HG03045 (cell line): ENCODE measurements at regions not wholly inside any gene's neighbourhood (a gene's known extent, or its start where the extent isn't known, plus 50 kb on each side); places are given as distances from the start of the nearest gene placed in this dataset.
"Not testable (repeated sequence)": the region's sequence is repeated elsewhere in the genome, so short reads cannot be mapped to it uniquely, and the experiment has no call there.

Source experiments
- ATAC-seq: cut with Tn5 transposase; IDR thresholded peaks from one replicate; pipeline ENCODE4 v1.9.1; 2021; ENCODE audit warnings: mild to moderate bottlenecking, moderate library complexity; ENCODE audit not compliant: unreplicated experiment

DNA sequence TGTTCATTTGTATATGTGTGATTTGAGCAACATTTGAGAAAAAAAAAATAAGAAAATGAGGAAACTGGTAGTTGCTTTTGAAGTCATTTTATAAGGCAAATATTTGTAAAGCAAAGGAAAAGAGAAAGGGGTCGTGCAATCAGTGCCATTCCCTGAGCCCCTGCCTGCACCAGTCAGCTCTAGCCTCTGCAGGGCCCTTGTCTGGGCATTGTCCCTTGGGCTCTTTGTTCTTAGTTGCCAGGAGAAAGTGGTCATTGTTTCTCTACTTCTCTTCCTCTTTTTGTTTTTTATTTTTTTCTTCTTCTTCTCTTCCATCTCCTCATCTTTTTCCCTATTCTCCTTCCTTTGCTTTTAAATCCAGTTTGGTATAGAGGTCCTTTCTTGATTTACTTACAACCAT lies 175.3 kb upstream of the CREB1 start:
- no peak for ATAC-seq

GRCh38 chr2:207356567-207356966 lies 173.2 kb upstream of the CREB1 start:
- ATAC-seq, result no peak

DNA sequence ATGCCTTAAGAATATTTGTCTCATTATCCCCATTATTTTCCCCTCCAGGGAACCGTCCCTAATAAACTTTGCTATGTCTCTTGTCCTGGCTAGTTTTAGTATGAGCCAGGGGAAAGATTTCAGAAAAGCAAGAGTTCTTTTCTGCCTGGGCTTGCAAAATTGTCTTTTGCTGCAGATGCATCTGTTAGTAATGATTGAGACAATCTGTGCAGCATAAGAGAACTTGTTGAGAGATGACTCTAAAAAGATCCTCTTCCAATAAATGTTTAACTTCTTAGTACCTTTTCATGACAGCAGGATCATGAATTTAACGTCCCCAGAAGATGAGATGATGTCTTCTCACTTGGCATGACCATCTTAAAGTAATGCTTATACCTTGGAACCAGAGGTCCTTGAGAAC lies 172.5 kb upstream of the CREB1 start:
- ATAC-seq, result no peak

DNA sequence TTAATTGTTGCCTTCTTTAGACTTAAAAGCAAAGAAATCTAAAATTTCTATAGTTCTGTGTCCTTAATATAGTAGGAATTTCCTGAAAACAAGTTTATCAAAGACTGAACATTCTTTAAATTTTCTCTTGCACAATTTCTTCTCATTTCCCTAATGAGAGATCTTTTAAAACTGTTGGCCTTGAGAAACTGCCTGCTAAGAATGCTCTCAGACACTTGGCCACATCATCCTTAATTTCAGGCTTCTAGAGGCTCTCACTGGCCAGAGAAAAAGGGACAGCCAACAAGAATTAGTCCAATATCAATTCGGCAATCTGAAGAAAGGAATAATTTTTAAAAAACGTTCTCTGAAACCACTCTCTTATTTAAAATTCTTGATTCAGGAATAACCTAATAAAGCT lies 167.0 kb upstream of the CREB1 start:
- ATAC-seq, result no peak

DNA sequence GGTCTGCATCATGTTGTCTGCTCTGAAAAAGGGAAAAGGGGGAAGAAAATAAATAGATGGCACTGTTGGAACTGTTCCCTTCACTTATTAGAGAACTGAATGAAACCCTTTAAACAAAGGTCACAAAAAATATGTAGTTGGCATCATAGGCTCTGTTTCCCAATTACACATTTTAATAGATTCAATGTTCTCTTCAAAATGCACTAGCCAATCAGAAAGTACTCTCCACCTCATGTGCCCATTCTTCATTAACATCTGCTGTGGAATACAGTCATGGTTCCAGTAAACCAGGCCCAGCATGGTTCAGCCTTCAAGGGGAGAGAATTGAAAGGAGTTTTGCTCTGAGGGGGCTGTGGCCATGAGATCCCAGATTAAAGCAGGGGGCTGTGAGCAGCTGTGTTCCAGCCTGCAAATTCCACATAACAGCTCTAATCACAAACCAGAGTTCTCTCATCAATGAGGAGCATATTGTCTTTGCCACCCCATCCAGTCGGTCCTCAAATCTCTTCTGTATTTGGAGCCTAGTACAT lies 165.9 kb upstream of the CREB1 start:
- ATAC-seq, result no peak

DNA sequence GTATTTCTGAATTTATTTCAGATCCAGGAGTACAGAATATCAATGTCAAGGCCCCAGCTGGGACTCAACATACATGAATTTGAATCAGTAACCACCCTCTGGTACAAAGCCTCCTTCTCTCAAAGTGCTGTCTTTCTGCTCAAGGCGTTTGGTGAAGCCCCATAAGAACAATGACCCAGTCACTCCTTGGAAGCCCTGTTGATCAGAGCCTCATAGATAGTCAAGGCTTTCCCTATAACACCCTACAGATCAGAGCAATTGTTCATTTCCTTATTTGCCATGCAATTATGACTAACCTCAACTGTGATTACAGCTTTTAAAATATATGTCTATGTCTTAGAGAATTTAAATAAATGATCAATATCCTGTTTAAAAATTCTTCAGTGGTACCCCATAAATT lies 159.1 kb upstream of the CREB1 start:
- ATAC-seq, result no peak

DNA sequence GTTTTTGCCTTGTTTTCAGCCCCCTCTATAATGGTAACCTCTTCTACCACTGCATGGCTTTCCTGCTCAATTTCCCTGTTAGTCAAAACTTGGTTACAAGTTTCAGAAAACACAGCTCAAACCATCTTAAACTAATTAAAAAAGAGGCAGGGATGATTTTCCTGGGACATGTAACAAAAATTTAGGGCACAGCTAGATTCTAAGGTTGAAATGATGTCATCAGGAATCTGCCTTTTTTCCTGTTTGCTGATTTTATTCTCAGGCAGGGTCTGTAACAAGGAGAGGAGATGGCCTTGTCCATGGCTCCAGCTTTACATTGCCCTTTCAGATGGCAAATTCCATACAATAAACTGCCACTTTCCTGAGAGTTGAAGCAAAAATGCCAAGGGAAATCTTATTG lies 157.9 kb upstream of the CREB1 start:
- no peak for ATAC-seq

- ATAC-seq, result no peak
Observed at GRCh38 chr2:207372483-207372882, 157.3 kb upstream of the CREB1 start.

GRCh38 chr2:207375207-207375875 lies 154.4 kb upstream of the CREB1 start:
- no peak for ATAC-seq

GRCh38 chr2:207378620-207379019 lies 151.1 kb upstream of the CREB1 start:
- ATAC-seq, result not testable (repeated sequence)

DNA sequence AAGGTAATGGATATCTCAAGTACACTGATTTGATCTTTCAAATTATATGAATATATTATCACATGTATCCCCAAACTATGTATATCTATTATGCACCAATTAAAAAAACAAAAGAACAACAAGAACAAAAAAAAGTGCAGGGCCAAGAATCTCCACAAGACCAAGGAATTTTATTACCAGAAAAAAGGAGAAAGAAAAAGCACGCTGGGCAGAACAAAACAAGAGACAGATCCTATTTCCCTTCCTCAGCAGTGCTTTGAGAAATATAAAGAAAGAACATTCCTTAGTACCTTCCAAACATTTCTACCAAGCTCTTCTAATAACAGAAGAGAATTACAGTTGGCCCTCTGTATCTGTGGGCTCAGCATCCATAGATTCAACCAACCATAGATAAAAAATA lies 144.7 kb upstream of the CREB1 start:
- no peak for ATAC-seq

- ATAC-seq, result no peak
Observed at GRCh38 chr2:207385903-207386302, 143.9 kb upstream of the CREB1 start.

DNA sequence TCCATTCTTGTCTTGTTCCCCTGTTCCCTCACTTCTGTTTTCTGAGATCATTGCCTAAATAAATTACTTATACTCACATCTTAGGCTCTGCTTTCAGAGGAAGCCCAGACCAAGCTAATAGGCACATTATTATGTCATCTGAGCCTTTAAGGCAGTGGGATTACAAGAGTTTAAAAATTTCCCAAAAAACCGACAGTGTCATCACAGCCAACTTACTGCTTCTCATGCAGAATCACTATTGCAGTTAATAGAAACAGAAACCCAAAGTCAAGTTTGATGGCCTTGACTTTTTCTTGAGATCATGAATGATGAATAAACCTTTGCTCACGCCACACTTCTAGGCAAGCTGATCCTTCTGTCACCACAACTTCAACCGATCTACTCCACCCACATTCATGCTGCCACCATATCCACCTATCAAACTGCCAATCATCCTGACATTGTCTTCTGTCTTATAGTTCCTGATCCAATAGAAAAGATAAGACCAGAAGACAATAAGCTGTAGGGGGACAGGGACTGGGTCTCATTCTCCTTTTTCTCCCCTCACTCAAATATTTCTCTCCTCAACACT lies 142.7 kb upstream of the CREB1 start:
- no peak for ATAC-seq

DNA sequence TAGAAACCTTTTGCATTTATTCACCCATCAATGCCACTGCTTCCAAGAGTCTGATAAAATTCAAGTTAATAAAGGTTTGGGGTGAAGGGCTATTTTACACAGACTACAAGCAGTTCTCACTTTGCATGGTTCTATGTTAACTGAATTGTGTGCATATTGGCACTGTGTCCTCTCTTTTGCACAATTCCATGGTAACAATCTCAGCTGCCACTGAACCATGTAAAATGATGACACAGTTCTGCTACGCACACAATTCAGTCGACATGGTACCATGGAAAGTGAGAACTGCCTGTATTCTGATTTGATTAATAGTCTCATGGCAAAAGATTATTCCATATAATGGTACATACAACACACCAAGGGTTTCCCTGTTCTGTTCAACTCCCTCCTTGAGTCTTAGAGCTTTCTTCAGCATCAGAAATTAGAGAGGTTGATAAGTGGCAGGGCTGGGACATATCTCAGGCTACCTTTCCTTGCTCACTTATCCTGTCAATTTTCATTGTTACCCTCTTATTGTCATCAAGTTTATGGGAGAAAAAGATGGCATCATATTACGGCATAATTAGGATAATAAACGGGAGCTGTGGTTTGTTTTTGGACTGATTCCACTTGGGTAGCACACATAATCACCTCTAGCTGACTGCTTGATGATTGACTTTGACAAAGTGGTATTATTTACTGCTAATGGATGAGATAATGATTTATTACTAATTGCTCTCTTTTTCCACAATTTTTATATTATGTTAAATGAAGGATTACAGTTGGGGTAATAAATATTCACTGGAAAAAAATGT lies 139.3 kb upstream of the CREB1 start:
- no peak for ATAC-seq

DNA sequence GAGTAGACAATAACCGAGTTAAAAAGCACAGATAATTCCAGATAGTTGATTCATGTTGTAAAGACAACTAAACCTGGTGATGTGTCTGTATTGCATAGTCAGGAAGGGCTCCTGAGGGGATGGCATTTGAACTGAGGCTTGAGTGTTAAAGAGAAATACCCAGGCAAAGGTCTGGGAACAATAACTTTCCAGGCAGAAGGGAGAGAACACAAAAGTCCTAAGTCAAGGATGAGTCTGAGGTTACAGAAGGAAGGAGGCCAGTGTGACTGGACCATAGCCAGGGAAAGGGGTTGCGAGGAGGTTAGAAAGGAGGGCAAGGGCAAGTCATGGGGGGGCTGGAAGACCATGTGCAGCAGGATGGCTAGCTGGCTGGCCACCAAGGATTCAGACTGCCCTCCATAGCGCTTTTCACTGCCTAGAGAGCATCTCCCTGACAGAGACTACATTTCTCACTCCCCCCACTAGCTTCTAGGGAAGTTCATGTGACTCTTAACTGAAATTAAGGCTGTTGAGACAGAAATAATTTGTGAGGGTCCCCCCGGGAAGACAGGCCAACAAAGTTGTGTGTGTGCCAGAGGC lies 135.5 kb upstream of the CREB1 start:
- ATAC-seq, result no peak

DNA sequence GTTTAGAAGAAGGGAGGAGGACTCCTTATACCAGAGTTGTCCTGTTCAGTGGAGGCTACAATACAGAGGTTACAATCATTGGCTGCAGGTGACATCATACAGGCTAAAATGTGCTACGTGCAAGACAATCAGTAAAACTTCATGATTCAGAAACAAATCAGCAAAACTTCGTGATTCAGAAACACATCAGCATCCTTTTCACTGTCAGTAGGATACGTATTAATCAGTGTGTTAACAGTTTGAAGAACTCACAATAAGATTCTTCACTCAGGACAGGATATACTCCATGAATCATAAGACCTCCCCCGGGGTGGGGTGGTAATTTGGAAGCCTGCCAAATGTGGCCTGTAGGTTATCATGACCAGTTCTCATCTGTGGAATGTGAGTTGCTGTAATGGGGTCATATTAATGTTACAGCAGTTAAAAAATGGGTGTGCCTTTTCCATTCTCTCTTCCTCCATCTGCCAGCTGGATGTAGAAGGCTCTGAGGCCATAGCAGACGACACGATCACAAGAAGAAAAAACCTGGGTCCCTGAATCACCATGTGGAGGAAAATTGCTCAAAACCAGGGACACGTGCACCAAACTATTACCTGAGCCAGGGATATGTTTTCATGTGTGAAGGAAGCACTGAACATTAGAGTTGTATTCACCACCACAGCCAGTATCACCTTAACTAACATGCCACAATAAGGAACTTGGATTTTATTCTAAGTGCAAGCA lies 134.8 kb upstream of the CREB1 start:
- ATAC-seq, result no peak

DNA sequence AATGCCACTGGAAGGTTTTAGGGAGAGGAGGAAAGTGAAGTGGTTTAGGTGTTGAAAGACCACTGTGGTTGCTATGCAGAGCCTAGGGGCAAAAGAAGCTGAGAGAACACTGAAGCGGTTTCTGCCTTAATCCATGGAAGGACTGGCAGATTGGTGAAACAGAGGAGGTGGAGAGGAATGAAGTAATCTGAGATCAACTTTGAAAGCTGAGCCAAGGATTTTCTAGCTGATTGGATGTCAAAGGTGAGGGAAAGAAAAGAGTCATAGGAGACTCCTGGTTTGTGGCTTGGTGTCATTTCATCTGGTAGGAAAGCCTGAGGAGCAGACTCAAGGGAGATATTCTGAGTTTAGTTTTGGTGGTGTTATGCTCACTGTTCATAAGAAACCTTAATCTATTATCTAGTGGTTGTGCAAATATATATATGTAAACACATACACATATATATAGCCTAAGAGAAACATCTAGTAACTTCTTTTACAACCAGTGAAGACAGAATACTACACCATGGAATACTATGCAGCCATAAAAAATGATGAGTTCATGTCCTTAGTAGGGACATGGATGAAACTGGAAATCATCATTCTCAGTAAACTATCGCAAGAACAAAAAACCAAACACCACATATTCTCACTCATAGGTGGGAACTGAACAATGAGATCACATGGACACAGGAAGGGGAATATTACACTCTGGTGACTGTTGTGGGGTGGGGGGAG lies 134.1 kb upstream of the CREB1 start:
- no peak for ATAC-seq

- ATAC-seq, result no peak
Observed at GRCh38 chr2:207397917-207398655, 131.7 kb upstream of the CREB1 start.

DNA sequence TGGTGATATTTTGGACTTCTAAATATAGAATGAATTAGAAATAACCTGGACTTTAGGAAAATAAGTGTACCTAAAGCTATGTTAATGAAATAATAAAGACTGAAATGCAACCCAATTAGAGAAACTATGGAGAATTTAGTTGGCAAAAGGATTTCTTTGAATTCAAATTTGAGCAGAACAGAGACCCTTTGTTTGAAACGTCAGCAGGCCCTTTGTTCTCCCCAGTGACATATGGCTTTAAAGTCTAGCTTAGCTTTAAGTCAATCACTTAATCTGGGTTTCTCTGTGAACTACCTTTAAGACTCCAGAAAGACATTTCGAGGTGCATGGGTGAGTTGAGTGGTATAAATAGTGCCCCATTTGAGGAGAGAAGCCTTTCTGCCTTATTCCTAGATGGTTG lies 130.5 kb upstream of the CREB1 start:
- ATAC-seq, result no peak

DNA sequence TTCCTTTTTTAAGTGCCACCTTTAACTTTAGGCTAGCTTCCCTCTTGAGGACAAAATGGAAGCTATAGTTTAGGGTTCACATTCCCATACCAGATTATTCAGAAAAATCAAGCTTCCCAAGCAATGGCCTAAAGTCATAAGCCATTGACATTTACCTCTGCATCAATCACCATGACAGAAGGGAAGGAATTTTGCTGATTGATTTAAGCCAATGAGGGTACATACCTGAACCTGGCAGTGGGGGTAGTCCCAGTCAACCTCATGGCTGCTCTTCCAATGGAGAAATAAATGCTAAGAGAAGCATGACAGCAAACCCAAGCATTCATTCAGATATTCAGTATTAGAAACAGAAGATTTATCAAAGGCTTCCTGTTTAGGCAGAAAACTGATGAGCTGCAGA lies 128.4 kb upstream of the CREB1 start:
- no peak for ATAC-seq
